Chondrocyte (in vitro differentiated cells): ENCODE measurements at regions not wholly inside any gene's neighbourhood (a gene's known extent, or its start where the extent isn't known, plus 50 kb on each side); places are given as distances from the start of the nearest gene placed in this dataset.

Experiments
- DNase-seq: peaks from one replicate; pipeline ENCODE4 v3.0.0; 2021; ENCODE audit warnings: mixed read lengths, low spot score
- H3K27ac Mint-ChIP-seq: one replicate; pipeline ENCODE4 v1.8.0; 2021; ENCODE audit warnings: mild to moderate bottlenecking, moderate library complexity, mixed read lengths; ENCODE audit not compliant: unreplicated experiment
- H3K27me3 Mint-ChIP-seq: 2 replicates; pipeline ENCODE4 v1.8.0; 2021; ENCODE audit warnings: low read depth, mixed read lengths
- H3K36me3 Mint-ChIP-seq: 2 replicates; pipeline ENCODE4 v1.8.0; 2021; ENCODE audit warnings: low read depth, mixed read lengths
- H3K4me1 Mint-ChIP-seq: 2 replicates; pipeline ENCODE4 v1.8.0; 2021; ENCODE audit warnings: low read depth, mild to moderate bottlenecking, mixed read lengths
- H3K4me3 Mint-ChIP-seq: one replicate; pipeline ENCODE4 v1.8.0; 2021; ENCODE audit warnings: mild to moderate bottlenecking, moderate library complexity, mixed read lengths; ENCODE audit not compliant: unreplicated experiment
- H3K9me3 Mint-ChIP-seq: 2 replicates; pipeline ENCODE4 v1.8.0; 2021; ENCODE audit warnings: low read depth, mixed read lengths
- CTCF ChIP-seq: fragments of 200-600 bp; sonication (generic); IDR thresholded peaks from 2 replicates; pipeline ENCODE4 v1.5.0; 2021; ENCODE audit warnings: antibody characterized with exemption, mild to moderate bottlenecking, moderate library complexity

- no peak for TF ChIP-seq CTCF
- Mint-ChIP-seq H3K4me3 (no peak overlapping the region), H3K36me3 (no peaks in the 10 kb centered on the region), H3K27ac (no peak overlapping the region), H3K27me3 (peaks cover 4% of the 10 kb centered on the region), H3K9me3 (no peaks in the 10 kb centered on the region), H3K4me1 (no peaks in the 10 kb centered on the region)
- DNase-seq = no peak
Measured at GRCh38 chr5:179415291-179416060, 70.2 kb upstream of the ADAMTS2 start.

GRCh38 chr5:179414459-179415261 lies 69.4 kb upstream of the ADAMTS2 start:
- no peaks in the 10 kb centered on the region for H3K4me1 Mint-ChIP-seq
- no peak overlapping the region for H3K27ac Mint-ChIP-seq
- H3K4me3 Mint-ChIP-seq = no peak overlapping the region
- TF ChIP-seq CTCF = no peak
- DNase-seq = peak; percentile 47
- H3K27me3 Mint-ChIP-seq = peaks cover 4% of the 10 kb centered on the region
- H3K36me3 Mint-ChIP-seq = no peaks in the 10 kb centered on the region
- no peaks in the 10 kb centered on the region for H3K9me3 Mint-ChIP-seq

GRCh38 chr5:179413711-179414458 lies 68.6 kb upstream of the ADAMTS2 start:
- Mint-ChIP-seq H3K4me3 (no peak overlapping the region), H3K9me3 (no peaks in the 10 kb centered on the region), H3K36me3 (no peaks in the 10 kb centered on the region), H3K27me3 (peaks cover 4% of the 10 kb centered on the region), H3K27ac (no peak overlapping the region), H3K4me1 (no peaks in the 10 kb centered on the region)
- no peak for TF ChIP-seq CTCF
- peak; percentile 82 for DNase-seq

GRCh38 chr5:179413086-179413690 lies 67.9 kb upstream of the ADAMTS2 start:
- H3K4me1 Mint-ChIP-seq = no peaks in the 10 kb centered on the region
- H3K4me3 Mint-ChIP-seq = no peak overlapping the region
- TF ChIP-seq CTCF = no peak
- H3K27me3 Mint-ChIP-seq = peaks cover 4% of the 10 kb centered on the region
- peak; percentile 53 for DNase-seq
- H3K9me3 Mint-ChIP-seq = no peaks in the 10 kb centered on the region
- no peaks in the 10 kb centered on the region for H3K36me3 Mint-ChIP-seq
- no peak overlapping the region for H3K27ac Mint-ChIP-seq
